SK-N-SH treated with all-trans-retinoic acid at 6 μM for 48 hours (cell line): ENCODE measurements at regions not wholly inside any gene's neighbourhood (a gene's known extent, or its start where the extent isn't known, plus 50 kb on each side); places are given as distances from the start of the nearest gene placed in this dataset.
A peak's percentile ranks its signal among the peaks of the same experiment; 100 is the strongest.

ENCODE experiments used
- ATAC-seq: fragments of 200-7000 bp; cut with Tn5 transposase; 3 replicates; pipeline ENCODE4 v1.9.1; 2020; ENCODE audit warnings: mild to moderate bottlenecking, moderate library complexity
- ARNTL ChIP-seq: fragments of 450-650 bp; formaldehyde crosslinking; IDR thresholded peaks from 2 replicates; pipeline ENCODE4 v1.5.0; 2020; ENCODE audit warnings: low read depth, mild to moderate bottlenecking, moderate library complexity, borderline replicate concordance
- BACH2 ChIP-seq: fragments of 250-450 bp; sonication (Bioruptor Pico); IDR thresholded peaks from 2 replicates; pipeline ENCODE4 v1.9.0; 2021; ENCODE audit warnings: mild to moderate bottlenecking, borderline replicate concordance
- CSDC2 ChIP-seq: fragments of 250-450 bp; sonication (Bioruptor Pico); IDR thresholded peaks from 2 replicates; pipeline ENCODE4 v1.5.0; 2020; ENCODE audit warnings: mild to moderate bottlenecking, moderate library complexity
- GLIS3 ChIP-seq: fragments of 250-450 bp; sonication (Bioruptor Pico); IDR thresholded peaks from 2 replicates; pipeline ENCODE4 v1.5.0; 2020; ENCODE audit warnings: mild to moderate bottlenecking, moderate library complexity
- ISL1 ChIP-seq: fragments of 250-450 bp; sonication (Bioruptor Pico); IDR thresholded peaks from 2 replicates; pipeline ENCODE4 v2.1.2; 2022; ENCODE audit warnings: mild to moderate bottlenecking, moderate library complexity
- OSR1 ChIP-seq: fragments of 250-450 bp; sonication (Bioruptor Pico); IDR thresholded peaks from 2 replicates; pipeline ENCODE4 v1.8.0; 2022; ENCODE audit warnings: moderate library complexity, mild to moderate bottlenecking, inconsistent platforms
- POU6F1 ChIP-seq: fragments of 250-450 bp; sonication (Bioruptor Pico); IDR thresholded peaks from 2 replicates; pipeline ENCODE4 v1.8.0; 2021; ENCODE audit warnings: low read depth, mild to moderate bottlenecking, moderate library complexity, borderline replicate concordance
- PPARA ChIP-seq: fragments of 250-450 bp; sonication (Bioruptor Pico); IDR thresholded peaks from 2 replicates; pipeline ENCODE4 v1.5.0; 2020; ENCODE audit warnings: mild to moderate bottlenecking, borderline replicate concordance
- SNAI2 ChIP-seq: fragments of 250-450 bp; sonication (Bioruptor Pico); IDR thresholded peaks from 2 replicates; pipeline ENCODE4 v1.5.0; 2020; ENCODE audit warnings: mild to moderate bottlenecking, moderate library complexity
- TCF4 ChIP-seq: fragments of 250-450 bp; sonication (Bioruptor Pico); IDR thresholded peaks from 2 replicates; pipeline ENCODE4 v1.8.0; 2021; ENCODE audit warnings: mild to moderate bottlenecking, moderate library complexity, borderline replicate concordance
- TOX ChIP-seq: fragments of 250-450 bp; sonication (Bioruptor Pico); IDR thresholded peaks from 2 replicates; pipeline ENCODE4 v1.8.0; 2021; ENCODE audit warnings: mild to moderate bottlenecking, moderate library complexity, borderline replicate concordance
- TSHZ2 ChIP-seq: fragments of 250-450 bp; sonication (Bioruptor Pico); IDR thresholded peaks from 2 replicates; pipeline ENCODE4 v1.5.0; 2020; ENCODE audit warnings: mild to moderate bottlenecking, moderate library complexity
- ZC3H10 ChIP-seq: fragments of 250-450 bp; sonication (Bioruptor Pico); IDR thresholded peaks from 2 replicates; pipeline ENCODE4 v1.5.1; 2021; ENCODE audit warnings: mild to moderate bottlenecking, moderate library complexity
- ZFP3 ChIP-seq: fragments of 250-450 bp; sonication (Bioruptor Pico); IDR thresholded peaks from 2 replicates; pipeline ENCODE4 v1.5.0; 2020; ENCODE audit warnings: mild to moderate bottlenecking, moderate library complexity
- ZFP30 ChIP-seq: fragments of 450-650 bp; formaldehyde crosslinking; IDR thresholded peaks from 2 replicates; pipeline ENCODE4 v1.5.0; 2022; ENCODE audit warnings: mild to moderate bottlenecking, moderate library complexity
- ZNF565 ChIP-seq: fragments of 450-650 bp; formaldehyde crosslinking; conservative IDR thresholded peaks from 2 replicates; pipeline ENCODE4 v1.5.0; 2020; ENCODE audit warnings: low read depth, mild to moderate bottlenecking, moderate library complexity
- ZNF70 ChIP-seq: fragments of 450-650 bp; formaldehyde crosslinking; IDR thresholded peaks from 2 replicates; pipeline ENCODE4 v1.5.0; 2020; ENCODE audit warnings: mild to moderate bottlenecking, moderate library complexity
- ZNF8 ChIP-seq: fragments of 450-650 bp; formaldehyde crosslinking; IDR thresholded peaks from 2 replicates; pipeline ENCODE4 v1.5.0; 2020; ENCODE audit warnings: mild to moderate bottlenecking, moderate library complexity
- TF ChIP-seq, protein P1 (sequence below): fragments of 250-450 bp; sonication (Bioruptor Pico); IDR thresholded peaks from 2 replicates; pipeline ENCODE4 v1.5.1; 2020; ENCODE audit warnings: low read depth, mild to moderate bottlenecking, moderate library complexity
- TF ChIP-seq, protein P2 (sequence below): fragments of 250-450 bp; sonication (Bioruptor Pico); IDR thresholded peaks from 2 replicates; pipeline ENCODE4 v1.8.0; 2020; ENCODE audit warnings: mild to moderate bottlenecking, moderate library complexity, borderline replicate concordance

DNA sequence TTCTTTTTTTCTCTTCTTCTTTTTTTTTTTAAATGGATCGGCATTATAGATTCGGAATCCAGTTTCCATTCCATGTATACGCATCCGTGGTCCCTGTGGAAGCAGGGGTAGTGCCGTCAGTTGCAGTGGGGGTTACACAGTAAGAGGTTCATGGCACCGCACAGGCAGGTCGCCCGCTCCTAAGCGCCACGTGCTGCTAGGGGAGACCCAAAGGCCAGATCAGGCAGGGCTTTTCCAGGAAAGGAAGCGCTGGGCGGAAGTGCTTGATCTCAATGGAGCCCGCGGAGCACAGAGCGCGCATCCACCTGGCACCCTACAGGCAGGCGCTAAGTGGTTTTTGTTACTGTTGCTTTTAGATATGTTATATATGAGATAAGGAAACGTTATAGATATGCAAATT, 174.8 kb upstream of the OR13F1 start (continued):
- TF ChIP-seq TSHZ2 (CRISPR knock-in tag) (no peak), TCF4 (CRISPR knock-in tag) (no peak), BACH2 (CRISPR knock-in tag) (no peak), OSR1 (no peak), ARNTL (CRISPR knock-in tag) (no peak), ISL1 (CRISPR knock-in tag) (no peak), ZNF8 (CRISPR knock-in tag) (no peak), ZC3H10 (CRISPR knock-in tag) (no peak), ZNF70 (CRISPR knock-in tag) (no peak)
- TF ChIP-seq, protein P1, sequence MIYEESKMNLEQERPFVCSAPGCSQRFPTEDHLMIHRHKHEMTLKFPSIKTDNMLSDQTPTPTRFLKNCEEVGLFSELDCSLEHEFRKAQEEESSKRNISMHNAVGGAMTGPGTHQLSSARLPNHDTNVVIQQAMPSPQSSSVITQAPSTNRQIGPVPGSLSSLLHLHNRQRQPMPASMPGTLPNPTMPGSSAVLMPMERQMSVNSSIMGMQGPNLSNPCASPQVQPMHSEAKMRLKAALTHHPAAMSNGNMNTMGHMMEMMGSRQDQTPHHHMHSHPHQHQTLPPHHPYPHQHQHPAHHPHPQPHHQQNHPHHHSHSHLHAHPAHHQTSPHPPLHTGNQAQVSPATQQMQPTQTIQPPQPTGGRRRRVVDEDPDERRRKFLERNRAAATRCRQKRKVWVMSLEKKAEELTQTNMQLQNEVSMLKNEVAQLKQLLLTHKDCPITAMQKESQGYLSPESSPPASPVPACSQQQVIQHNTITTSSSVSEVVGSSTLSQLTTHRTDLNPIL, result no peak

DNA sequence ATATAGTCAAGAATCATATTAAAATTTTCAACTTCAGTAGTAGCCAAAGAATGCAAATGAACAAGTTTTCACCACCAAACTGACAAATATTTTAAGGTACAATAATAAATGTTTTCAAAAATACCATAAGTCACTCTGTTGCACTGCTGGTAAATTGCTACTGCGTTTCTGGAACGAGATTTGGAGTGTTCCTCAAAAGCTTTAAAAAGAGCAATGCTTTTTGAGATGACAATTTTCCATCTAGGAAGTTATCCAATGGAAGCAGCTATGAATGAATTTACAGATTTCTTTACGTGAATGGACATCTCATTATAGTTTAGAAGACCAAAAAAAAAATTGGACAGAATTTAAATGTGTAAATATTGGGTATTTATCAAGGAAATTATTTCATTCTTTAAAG, 173.2 kb upstream of the OR13F1 start:
- no peak for TF ChIP-seq CSDC2 (CRISPR knock-in tag)
- no peak for TF ChIP-seq ZNF70 (CRISPR knock-in tag)
- TF ChIP-seq TSHZ2 (CRISPR knock-in tag), result no peak
- no peak for TF ChIP-seq ZC3H10 (CRISPR knock-in tag)
- TF ChIP-seq GLIS3 (CRISPR knock-in tag), result no peak
- TF ChIP-seq POU6F1 (CRISPR knock-in tag), result no peak
- TF ChIP-seq ZNF565 (CRISPR knock-in tag), result no peak
- no peak for ATAC-seq

DNA sequence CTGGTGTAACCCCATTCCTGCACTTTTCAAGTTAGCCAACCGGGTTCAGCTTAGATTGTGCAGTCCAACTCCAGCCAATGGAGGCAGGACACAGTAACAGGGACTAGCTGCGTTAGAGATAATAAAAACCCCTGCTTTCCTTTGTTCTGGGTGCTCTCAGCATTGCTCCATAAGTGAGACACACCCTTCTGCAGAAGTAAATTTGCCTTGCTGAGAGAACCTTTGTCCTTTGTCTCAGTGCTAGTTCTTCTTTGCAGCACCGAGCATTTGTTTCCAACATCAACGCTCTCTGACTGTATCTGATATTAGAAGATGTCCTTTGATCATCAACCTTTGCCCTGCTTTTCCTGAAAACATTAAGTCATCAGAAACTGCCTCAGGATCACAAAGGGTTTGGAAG, 169.5 kb upstream of the OR13F1 start:
- ATAC-seq, result no peak
- no peak for TF ChIP-seq ZFP3 (CRISPR knock-in tag)

GRCh38 chr9:104339692-104340091, 164.4 kb upstream of the OR13F1 start:
- TF ChIP-seq PPARA, result no peak
- no peak for TF ChIP-seq SNAI2
- no peak for TF ChIP-seq TOX (CRISPR knock-in tag)
- TF ChIP-seq, protein P2, sequence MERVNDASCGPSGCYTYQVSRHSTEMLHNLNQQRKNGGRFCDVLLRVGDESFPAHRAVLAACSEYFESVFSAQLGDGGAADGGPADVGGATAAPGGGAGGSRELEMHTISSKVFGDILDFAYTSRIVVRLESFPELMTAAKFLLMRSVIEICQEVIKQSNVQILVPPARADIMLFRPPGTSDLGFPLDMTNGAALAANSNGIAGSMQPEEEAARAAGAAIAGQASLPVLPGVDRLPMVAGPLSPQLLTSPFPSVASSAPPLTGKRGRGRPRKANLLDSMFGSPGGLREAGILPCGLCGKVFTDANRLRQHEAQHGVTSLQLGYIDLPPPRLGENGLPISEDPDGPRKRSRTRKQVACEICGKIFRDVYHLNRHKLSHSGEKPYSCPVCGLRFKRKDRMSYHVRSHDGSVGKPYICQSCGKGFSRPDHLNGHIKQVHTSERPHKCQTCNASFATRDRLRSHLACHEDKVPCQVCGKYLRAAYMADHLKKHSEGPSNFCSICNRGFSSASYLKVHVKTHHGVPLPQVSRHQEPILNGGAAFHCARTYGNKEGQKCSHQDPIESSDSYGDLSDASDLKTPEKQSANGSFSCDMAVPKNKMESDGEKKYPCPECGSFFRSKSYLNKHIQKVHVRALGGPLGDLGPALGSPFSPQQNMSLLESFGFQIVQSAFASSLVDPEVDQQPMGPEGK (CRISPR knock-in tag), result no peak
- TF ChIP-seq, protein P1, result no peak
- TF ChIP-seq TSHZ2 (CRISPR knock-in tag), result no peak
- TF ChIP-seq ZFP30 (CRISPR knock-in tag), result no peak
- ATAC-seq, result peak; percentile 71; the same call in 2 of the 3 replicates
